ENCODE measurements at regions not wholly inside any gene's neighbourhood (a gene's known extent, or its start where the extent isn't known, plus 50 kb on each side); places are given as distances from the start of the nearest gene placed in this dataset.

- H3K4ac ChIP-seq (ENCODE audit: low read depth, low read length) = no peak overlapping the region
- H3K56ac ChIP-seq (ENCODE audit: extremely low read depth, insufficient read depth, low read length) = no peak overlapping the region
- H2BK120ac ChIP-seq (ENCODE audit: low read depth, low read length) = no peak overlapping the region
- no peaks in the 10 kb centered on the region for H3K79me1 ChIP-seq (ENCODE audit: low read depth in 1 of 2, low read length in 2 of 2)
- H3K9ac ChIP-seq (ENCODE audit: low read depth, low read length) = no peak overlapping the region
- H2AK5ac ChIP-seq (ENCODE audit: low read depth, low read length) = no peak overlapping the region
- H4K91ac ChIP-seq (ENCODE audit: insufficient read depth, low read depth, low read length) = no peak overlapping the region
- no peak overlapping the region for H3K14ac ChIP-seq (replicated peaks; ENCODE audit: low read depth, low read length)
- no peak overlapping the region for H2BK5ac ChIP-seq (ENCODE audit: low read depth, low read length, poor library complexity, severe bottlenecking)
- no peak for TF ChIP-seq ELK1 (IDR thresholded peaks at IDR 0.05; ENCODE audit: borderline replicate concordance, low read depth, low read length)
- TF ChIP-seq MXI1 (IDR thresholded peaks at IDR 0.05; ENCODE audit: borderline replicate concordance, low read depth, low read length) = no peak
- no peak for TF ChIP-seq CTCF (conservative IDR thresholded peaks at IDR 0.05; ENCODE audit: low read depth, low read length)
- peak; percentile 67 for TF ChIP-seq CEBPB (IDR thresholded peaks at IDR 0.05; ENCODE audit: low read depth, low read length)
- H3K9me3 ChIP-seq (ENCODE audit: control insufficient read depth, insufficient read depth, low read length) = no peaks in the 10 kb centered on the region
- BruUV-seq (replicated peaks) = no TSS peak
- intact Hi-C loops (cut with micrococcal nuclease) (no loop called here), dilution Hi-C loops (cut with HindIII; ENCODE audit: low sequenced_read_pairs, unreplicated experiment) (no loop called here), in situ Hi-C loops (cut with MboI; ENCODE audit: low sequenced_read_pairs) (no loop called here)
- WGBS, 2 experiments (ENCODE audit: extremely low coverage in 2 of 2, insufficient read length in 1 of 2) = no CpG with 5 or more reads among the region's 2 CpGs
- H4K8ac ChIP-seq (ENCODE audit: low read depth in 2 of 2, low read length in 2 of 2) = no peak overlapping the region
- ChIA-PET CTCF (no interaction called here), POLR2A (ENCODE audit: unreplicated experiment) (no interaction called here)
- H3K27me3 ChIP-seq (ENCODE audit: control insufficient read depth, insufficient read depth, low read length) = no peaks in the 10 kb centered on the region
- no peak overlapping the region for H2BK15ac ChIP-seq (ENCODE audit: low read depth, low read length)
- no peak overlapping the region for H3K4me3 ChIP-seq (ENCODE audit: insufficient read depth, low read depth, low read length)
- no peak overlapping the region for H3K18ac ChIP-seq (ENCODE audit: low read depth, low read length)
- H3K23ac ChIP-seq (ENCODE audit: low read depth, low read length) = no peak overlapping the region
- no peak overlapping the region for H2BK20ac ChIP-seq (ENCODE audit: low read depth, low read length)
- no peak overlapping the region for H2AK9ac ChIP-seq (replicated peaks; ENCODE audit: low read depth, low read length, poor library complexity)
- no peak overlapping the region for H4K5ac ChIP-seq (ENCODE audit: low read depth, low read length)
- no peaks in the 10 kb centered on the region for H3K4me1 ChIP-seq (ENCODE audit: control insufficient read depth, insufficient read depth, low read length)
- no peak overlapping the region for H2AFZ ChIP-seq (replicated peaks; ENCODE audit: low read length, poor library complexity)
- H3K27ac ChIP-seq (ENCODE audit: insufficient read depth, low read length) = no peak overlapping the region
- no peaks in the 10 kb centered on the region for H4K20me1 ChIP-seq (ENCODE audit: insufficient read depth, low read length)
- no peak overlapping the region for H3K4me2 ChIP-seq (ENCODE audit: low read depth, low read length)
- ATAC-seq (ENCODE audit: low read depth) (no peak), DNase-seq (no peak)
- no peaks in the 10 kb centered on the region for H3K9me1 ChIP-seq (ENCODE audit: insufficient read depth, low read length)
- H3K36me3 ChIP-seq (ENCODE audit: control insufficient read depth, insufficient read depth, low read length) = no peaks in the 10 kb centered on the region
Measured at GRCh38 chr4:188887905-188888304, 748.7 kb downstream of the TRIML1 start.

Data from IMR-90 (cell line).